Activated CD8-positive, alpha-beta T cell treated with anti-CD3 and anti-CD28 coated beads for 36 hours (primary cell): ENCODE measurements at regions not wholly inside any gene's neighbourhood (a gene's known extent, or its start where the extent isn't known, plus 50 kb on each side); places are given as distances from the start of the nearest gene placed in this dataset.

Experiments used
- ATAC-seq: fragments of 200-7000 bp; cut with Tn5 transposase; one replicate; pipeline ENCODE4 v1.10.0; 2021; ENCODE audit warnings: mild to moderate bottlenecking, moderate library complexity
- CTCF ChIA-PET: fragments of 350-600 bp; sonication (Branson Sonifier 250); formaldehyde crosslinking; loops from one replicate; lab custom pipeline; 2021; ENCODE audit warnings: antibody characterized with exemption; lab: Charles Lee
- POLR2A ChIA-PET: fragments of 350-600 bp; sonication (Branson Sonifier 250); formaldehyde crosslinking; loops from one replicate; lab custom pipeline; 2021; ENCODE audit warnings: antibody characterized with exemption; lab: Charles Lee
- DNase-seq: peaks from one replicate; pipeline ENCODE4 v3.0.0-alpha.2; 2020
- H3K27ac Mint-ChIP-seq: one replicate; pipeline ENCODE4 v1.8.0; 2021; ENCODE audit warnings: mild to moderate bottlenecking, mixed read lengths
- H3K27me3 Mint-ChIP-seq: one replicate; pipeline ENCODE4 v1.8.0; 2021; ENCODE audit warnings: mixed read lengths
- H3K36me3 Mint-ChIP-seq: one replicate; pipeline ENCODE4 v1.8.0; 2021; ENCODE audit warnings: low read depth, mixed read lengths
- H3K4me1 Mint-ChIP-seq: one replicate; pipeline ENCODE4 v1.8.0; 2021; ENCODE audit warnings: low read depth, mixed read lengths
- H3K4me3 Mint-ChIP-seq: one replicate; pipeline ENCODE4 v1.8.0; 2021; ENCODE audit warnings: mild to moderate bottlenecking, moderate library complexity, mixed read lengths
- H3K9me3 Mint-ChIP-seq: one replicate; pipeline ENCODE4 v1.8.0; 2021; ENCODE audit warnings: mixed read lengths
- intact Hi-C: fragments of 100-400 bp; cut with micrococcal nuclease; formaldehyde crosslinking; loops from one replicate; pipeline ENCODE4 v1.10.0; 2022
- TF ChIP-seq, protein P1 (sequence below): fragments of 200-600 bp; IDR thresholded peaks from one replicate; pipeline ENCODE4 v1.8.0; 2022; ENCODE audit warnings: antibody characterized with exemption, mild to moderate bottlenecking

DNA sequence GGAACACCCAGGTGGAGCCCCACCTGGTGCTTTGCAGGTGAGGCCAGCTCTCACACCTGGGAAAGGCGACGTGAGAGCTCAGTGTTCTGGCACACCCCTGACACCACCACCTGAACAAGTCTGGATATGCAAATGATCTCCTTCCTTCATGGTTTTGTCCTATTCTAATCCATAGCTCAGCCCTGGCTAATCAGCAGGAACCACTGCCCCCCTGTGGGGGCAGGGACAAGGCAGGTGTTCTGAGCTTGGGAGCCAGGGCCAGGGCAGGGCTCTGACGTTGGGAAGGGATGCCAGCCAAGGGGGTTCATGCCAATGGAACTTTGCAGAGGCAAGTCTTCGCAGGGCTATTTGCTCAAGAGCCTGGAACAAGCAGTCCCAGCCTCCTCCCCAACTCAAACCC lies 144.2 kb downstream of the TRIM29 start:
- Mint-ChIP-seq H3K27me3 (no peaks in the 10 kb centered on the region), H3K36me3 (no peaks in the 10 kb centered on the region), H3K27ac (no peak overlapping the region), H3K4me3 (no peak overlapping the region), H3K4me1 (no peaks in the 10 kb centered on the region), H3K9me3 (no peaks in the 10 kb centered on the region)
- ATAC-seq (no peak), DNase-seq (no peak)
- POLR2A ChIA-PET, result no interaction called here
- TF ChIP-seq, protein P1, sequence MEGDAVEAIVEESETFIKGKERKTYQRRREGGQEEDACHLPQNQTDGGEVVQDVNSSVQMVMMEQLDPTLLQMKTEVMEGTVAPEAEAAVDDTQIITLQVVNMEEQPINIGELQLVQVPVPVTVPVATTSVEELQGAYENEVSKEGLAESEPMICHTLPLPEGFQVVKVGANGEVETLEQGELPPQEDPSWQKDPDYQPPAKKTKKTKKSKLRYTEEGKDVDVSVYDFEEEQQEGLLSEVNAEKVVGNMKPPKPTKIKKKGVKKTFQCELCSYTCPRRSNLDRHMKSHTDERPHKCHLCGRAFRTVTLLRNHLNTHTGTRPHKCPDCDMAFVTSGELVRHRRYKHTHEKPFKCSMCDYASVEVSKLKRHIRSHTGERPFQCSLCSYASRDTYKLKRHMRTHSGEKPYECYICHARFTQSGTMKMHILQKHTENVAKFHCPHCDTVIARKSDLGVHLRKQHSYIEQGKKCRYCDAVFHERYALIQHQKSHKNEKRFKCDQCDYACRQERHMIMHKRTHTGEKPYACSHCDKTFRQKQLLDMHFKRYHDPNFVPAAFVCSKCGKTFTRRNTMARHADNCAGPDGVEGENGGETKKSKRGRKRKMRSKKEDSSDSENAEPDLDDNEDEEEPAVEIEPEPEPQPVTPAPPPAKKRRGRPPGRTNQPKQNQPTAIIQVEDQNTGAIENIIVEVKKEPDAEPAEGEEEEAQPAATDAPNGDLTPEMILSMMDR, result no peak
- intact Hi-C loops, result no loop called here
- CTCF ChIA-PET, result no interaction called here

DNA sequence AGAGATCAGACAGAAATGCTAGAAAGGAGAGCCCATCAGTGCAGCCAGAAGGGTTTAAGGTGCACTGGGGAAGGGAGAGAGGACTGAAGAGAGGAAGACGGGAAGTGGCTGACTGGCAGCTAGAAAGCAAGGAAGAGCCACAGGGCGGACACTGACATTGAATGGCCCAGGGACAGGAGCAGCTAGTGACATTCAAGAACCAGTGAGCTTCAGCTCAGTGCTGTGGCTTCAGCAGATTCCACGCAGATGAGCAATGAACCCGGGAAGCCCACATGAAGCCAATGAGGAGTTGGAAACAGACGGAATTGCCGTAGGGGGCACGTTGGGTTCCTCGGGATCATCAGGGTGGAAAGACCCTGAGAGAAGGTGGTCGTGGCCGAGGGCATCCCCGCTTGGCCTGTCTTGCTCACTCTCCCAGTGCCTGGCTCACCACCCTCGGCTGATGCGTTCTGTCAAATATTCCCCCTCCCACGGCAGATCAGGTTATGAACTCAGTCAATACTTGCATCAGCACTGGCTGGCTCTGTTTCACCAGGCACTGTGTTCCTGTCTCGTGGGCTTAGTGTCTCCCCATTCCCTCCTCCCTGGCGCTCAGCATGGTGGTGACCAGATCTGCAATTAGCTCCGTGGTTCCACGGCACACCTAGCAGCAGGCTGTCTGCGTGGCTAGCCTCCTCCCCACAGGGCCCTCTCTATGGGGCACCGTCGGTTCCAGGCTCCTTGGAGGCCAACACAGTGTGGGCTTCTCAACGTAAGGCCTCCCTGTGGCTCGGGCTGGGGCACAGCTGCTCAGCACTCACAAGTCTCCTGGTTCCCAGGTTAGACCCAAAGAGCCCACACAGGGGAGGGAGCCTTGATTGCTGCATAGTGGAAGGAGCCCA lies 145.5 kb downstream of the TRIM29 start:
- no peak for DNase-seq
- ChIA-PET POLR2A (no interaction called here), CTCF (no interaction called here)
- Mint-ChIP-seq H3K36me3 (no peaks in the 10 kb centered on the region), H3K4me3 (no peak overlapping the region), H3K27ac (no peak overlapping the region), H3K9me3 (no peaks in the 10 kb centered on the region), H3K27me3 (peaks cover 6% of the 10 kb centered on the region), H3K4me1 (no peaks in the 10 kb centered on the region)
- ATAC-seq, result no peak
- TF ChIP-seq, protein P1, result no peak
- intact Hi-C loops, result no loop called here

DNA sequence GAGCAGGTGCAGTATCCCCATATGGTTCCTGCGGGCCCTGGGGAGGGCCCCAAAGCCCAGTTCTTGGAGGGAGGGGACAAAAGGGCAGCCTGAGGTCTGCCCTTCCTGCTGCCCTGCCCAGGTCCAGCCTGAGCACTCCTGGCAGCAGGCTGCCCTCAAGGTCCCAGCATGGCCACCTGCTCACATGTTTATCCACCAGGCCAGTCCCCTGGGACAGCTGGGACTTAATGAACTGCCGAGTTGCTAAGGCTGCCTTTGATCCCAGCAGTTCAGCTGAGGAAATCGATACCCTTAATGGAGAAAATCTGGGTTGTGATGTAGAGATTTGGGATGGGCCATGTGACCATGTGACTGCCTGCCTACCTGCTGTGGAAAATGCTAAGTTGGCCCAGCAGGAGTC lies 146.2 kb downstream of the TRIM29 start:
- intact Hi-C loops, result no loop called here
- Mint-ChIP-seq H3K4me1 (no peaks in the 10 kb centered on the region), H3K4me3 (no peak overlapping the region), H3K27ac (no peak overlapping the region), H3K27me3 (peaks cover 6% of the 10 kb centered on the region), H3K9me3 (no peaks in the 10 kb centered on the region), H3K36me3 (no peaks in the 10 kb centered on the region)
- CTCF ChIA-PET, result no interaction called here
- ATAC-seq (no peak), DNase-seq (no peak)
- TF ChIP-seq, protein P1, result no peak
- POLR2A ChIA-PET, result no interaction called here

DNA sequence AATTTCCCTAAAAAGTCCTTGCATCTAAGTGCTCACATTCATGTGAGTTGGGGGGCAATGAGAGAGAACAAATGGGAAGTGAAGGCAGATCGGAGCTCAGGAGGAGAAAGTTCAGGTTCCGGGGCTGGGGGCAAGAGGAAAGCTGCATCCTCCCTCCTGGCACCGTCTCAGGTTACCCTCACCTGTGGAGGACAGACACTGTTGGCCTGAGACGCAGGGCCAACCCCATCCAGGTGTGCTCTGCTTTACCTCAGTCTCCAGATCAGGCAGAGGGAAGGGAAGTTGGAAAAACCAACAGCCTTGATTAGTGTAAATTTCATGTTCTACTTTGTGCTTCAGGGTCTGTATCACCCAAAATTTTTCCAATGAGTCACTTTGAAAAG lies 146.9 kb downstream of the TRIM29 start:
- intact Hi-C loops, result no loop called here
- ATAC-seq (no peak), DNase-seq (no peak)
- TF ChIP-seq, protein P1, result no peak
- H3K9me3 Mint-ChIP-seq, result no peaks in the 10 kb centered on the region
- no peaks in the 10 kb centered on the region for H3K36me3 Mint-ChIP-seq
- no peak overlapping the region for H3K4me3 Mint-ChIP-seq
- peaks cover 6% of the 10 kb centered on the region for H3K27me3 Mint-ChIP-seq
- H3K4me1 Mint-ChIP-seq, result no peaks in the 10 kb centered on the region
- POLR2A ChIA-PET, result no interaction called here
- CTCF ChIA-PET, result no interaction called here
- no peak overlapping the region for H3K27ac Mint-ChIP-seq

DNA sequence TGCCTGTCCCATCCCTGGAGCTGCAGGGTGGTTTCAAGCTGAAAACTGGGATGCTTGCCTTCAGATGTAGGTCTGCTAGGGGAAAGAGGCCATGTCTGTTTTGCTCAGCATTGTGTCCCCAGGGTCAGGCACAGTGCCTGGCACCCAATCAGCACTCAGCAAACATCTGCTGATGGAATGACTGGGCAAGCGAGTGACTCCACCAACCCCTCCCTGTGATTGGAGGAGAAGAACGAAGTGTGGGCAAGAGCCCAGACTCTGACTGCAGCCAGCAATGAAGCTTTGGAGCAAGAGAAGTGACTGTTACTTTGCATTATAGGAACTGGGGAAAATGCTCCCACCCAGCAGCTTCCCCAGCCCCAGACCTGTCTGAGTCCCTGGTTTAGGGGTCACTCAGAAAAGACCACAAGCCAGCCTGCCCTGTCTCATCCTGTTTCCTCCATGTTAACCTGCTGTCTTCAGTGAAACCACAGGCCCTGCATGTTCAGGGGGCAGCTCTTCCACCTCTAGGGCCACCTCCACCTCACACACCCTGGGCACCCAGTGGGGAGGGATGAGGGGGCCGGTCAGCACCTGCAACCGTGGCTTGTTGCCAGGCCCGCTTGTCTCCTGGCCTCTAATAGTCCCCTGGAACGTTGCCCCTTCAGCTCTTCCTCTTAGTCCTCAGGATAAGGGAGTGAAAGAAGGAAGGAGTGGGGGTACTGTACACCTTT lies 147.4 kb downstream of the TRIM29 start:
- H3K4me1 Mint-ChIP-seq, result no peaks in the 10 kb centered on the region
- no peaks in the 10 kb centered on the region for H3K9me3 Mint-ChIP-seq
- H3K36me3 Mint-ChIP-seq, result no peaks in the 10 kb centered on the region
- peaks cover 9% of the 10 kb centered on the region for H3K27me3 Mint-ChIP-seq
- intact Hi-C loops, result no loop called here
- ATAC-seq, result no peak
- no peak overlapping the region for H3K4me3 Mint-ChIP-seq
- ChIA-PET CTCF (no interaction called here), POLR2A (no interaction called here)
- TF ChIP-seq, protein P1, result no peak
- no peak overlapping the region for H3K27ac Mint-ChIP-seq
- DNase-seq, result no peak
